HG03457 (cell line): ENCODE measurements at regions not wholly inside any gene's neighbourhood (a gene's known extent, or its start where the extent isn't known, plus 50 kb on each side); places are given as distances from the start of the nearest gene placed in this dataset.

Experiments used
- ATAC-seq: cut with Tn5 transposase; IDR thresholded peaks from one replicate; pipeline ENCODE4 v1.9.1; 2021; ENCODE audit warnings: moderate number of reproducible peaks; ENCODE audit not compliant: unreplicated experiment

GRCh38 chr22:49160261-49161001 lies 667.2 kb downstream of the BRD1 start:
- no peak for ATAC-seq

- no peak for ATAC-seq
These were observed 668.0 kb downstream of the BRD1 start for GRCh38 chr22:49159711-49160110.

GRCh38 chr22:49158741-49159564 lies 668.7 kb downstream of the BRD1 start:
- no peak for ATAC-seq

GRCh38 chr22:49157529-49158339 lies 669.9 kb downstream of the BRD1 start:
- ATAC-seq, result no peak

GRCh38 chr22:49156662-49157285 lies 670.9 kb downstream of the BRD1 start:
- no peak for ATAC-seq

- ATAC-seq, result no peak
These were observed 671.7 kb downstream of the BRD1 start for GRCh38 chr22:49155770-49156580.

GRCh38 chr22:49155039-49155769 lies 672.5 kb downstream of the BRD1 start:
- ATAC-seq, result no peak

GRCh38 chr22:49154433-49154832 lies 673.2 kb downstream of the BRD1 start:
- no peak for ATAC-seq

GRCh38 chr22:49153921-49154320 lies 673.8 kb downstream of the BRD1 start:
- no peak for ATAC-seq

GRCh38 chr22:49152939-49153770 lies 674.5 kb downstream of the BRD1 start:
- ATAC-seq, result no peak

GRCh38 chr22:49152127-49152938 lies 675.3 kb downstream of the BRD1 start:
- no peak for ATAC-seq

GRCh38 chr22:49151256-49152126 lies 676.2 kb downstream of the BRD1 start:
- no peak for ATAC-seq

GRCh38 chr22:49150801-49151221 lies 676.9 kb downstream of the BRD1 start:
- ATAC-seq, result no peak

- ATAC-seq, result no peak
These were observed 677.7 kb downstream of the BRD1 start for GRCh38 chr22:49149721-49150608.

- ATAC-seq, result no peak
These were observed 678.7 kb downstream of the BRD1 start for GRCh38 chr22:49148895-49149418.
